Astrocyte (in vitro differentiated cells and primary cell): ENCODE measurements at regions not wholly inside any gene's neighbourhood (a gene's known extent, or its start where the extent isn't known, plus 50 kb on each side); places are given as distances from the start of the nearest gene placed in this dataset.

Source experiments
- EZH2 ChIP-seq: IDR thresholded peaks from 2 replicates; pipeline ENCODE4 v1.6.1; 2012; ENCODE audit warnings: mild to moderate bottlenecking, low read length, inconsistent platforms; ENCODE audit not compliant: insufficient read depth
- TF ChIP-seq, protein P1 (sequence below): IDR thresholded peaks from 2 replicates; pipeline ENCODE4 v1.5.1; 2011; ENCODE audit warnings: low read depth, mild to moderate bottlenecking, inconsistent platforms, low read length, moderate library complexity; ENCODE audit not compliant: insufficient read depth

DNA sequence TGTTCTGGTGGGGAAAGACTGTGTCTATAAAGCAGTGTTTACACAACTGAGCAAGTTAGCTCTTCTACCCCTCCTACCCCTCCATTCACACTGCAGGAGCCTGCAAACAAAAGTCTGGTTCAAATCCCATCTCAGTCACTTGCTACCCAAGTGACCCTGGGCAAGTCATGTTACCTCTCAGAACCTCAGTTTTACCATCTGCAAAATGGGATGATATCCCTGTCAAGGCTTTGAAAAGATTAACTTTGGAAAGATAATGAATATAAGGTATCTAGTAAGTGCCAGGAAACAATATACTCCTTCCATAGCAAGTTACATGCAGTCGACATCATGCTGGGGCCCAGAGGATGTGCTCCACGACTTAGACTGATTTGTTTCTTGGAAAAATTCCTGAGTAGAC is 161.5 kb downstream of the SEC61B start:
- TF ChIP-seq, protein P1, sequence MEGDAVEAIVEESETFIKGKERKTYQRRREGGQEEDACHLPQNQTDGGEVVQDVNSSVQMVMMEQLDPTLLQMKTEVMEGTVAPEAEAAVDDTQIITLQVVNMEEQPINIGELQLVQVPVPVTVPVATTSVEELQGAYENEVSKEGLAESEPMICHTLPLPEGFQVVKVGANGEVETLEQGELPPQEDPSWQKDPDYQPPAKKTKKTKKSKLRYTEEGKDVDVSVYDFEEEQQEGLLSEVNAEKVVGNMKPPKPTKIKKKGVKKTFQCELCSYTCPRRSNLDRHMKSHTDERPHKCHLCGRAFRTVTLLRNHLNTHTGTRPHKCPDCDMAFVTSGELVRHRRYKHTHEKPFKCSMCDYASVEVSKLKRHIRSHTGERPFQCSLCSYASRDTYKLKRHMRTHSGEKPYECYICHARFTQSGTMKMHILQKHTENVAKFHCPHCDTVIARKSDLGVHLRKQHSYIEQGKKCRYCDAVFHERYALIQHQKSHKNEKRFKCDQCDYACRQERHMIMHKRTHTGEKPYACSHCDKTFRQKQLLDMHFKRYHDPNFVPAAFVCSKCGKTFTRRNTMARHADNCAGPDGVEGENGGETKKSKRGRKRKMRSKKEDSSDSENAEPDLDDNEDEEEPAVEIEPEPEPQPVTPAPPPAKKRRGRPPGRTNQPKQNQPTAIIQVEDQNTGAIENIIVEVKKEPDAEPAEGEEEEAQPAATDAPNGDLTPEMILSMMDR = no peak
- TF ChIP-seq EZH2 = no peak
